Choroid plexus epithelial cell (primary cell): ENCODE measurements at regions not wholly inside any gene's neighbourhood (a gene's known extent, or its start where the extent isn't known, plus 50 kb on each side); places are given as distances from the start of the nearest gene placed in this dataset.

Experiments
- DNase-seq: peaks from one replicate; pipeline ENCODE4 v3.0.0-alpha.2; 2010; ENCODE audit warnings: low read depth
- H3K4me3 ChIP-seq: 2 replicates; pipeline ENCODE4 v1.5.1; 2011; ENCODE audit warnings: low read depth, mild to moderate bottlenecking, control low read depth, low read length, moderate library complexity
- TF ChIP-seq, protein P1 (sequence below): conservative IDR thresholded peaks from 2 replicates; pipeline ENCODE4 v1.5.1; 2011; ENCODE audit warnings: low read depth, mild to moderate bottlenecking, control low read depth, inconsistent platforms, low read length, moderate library complexity

DNA sequence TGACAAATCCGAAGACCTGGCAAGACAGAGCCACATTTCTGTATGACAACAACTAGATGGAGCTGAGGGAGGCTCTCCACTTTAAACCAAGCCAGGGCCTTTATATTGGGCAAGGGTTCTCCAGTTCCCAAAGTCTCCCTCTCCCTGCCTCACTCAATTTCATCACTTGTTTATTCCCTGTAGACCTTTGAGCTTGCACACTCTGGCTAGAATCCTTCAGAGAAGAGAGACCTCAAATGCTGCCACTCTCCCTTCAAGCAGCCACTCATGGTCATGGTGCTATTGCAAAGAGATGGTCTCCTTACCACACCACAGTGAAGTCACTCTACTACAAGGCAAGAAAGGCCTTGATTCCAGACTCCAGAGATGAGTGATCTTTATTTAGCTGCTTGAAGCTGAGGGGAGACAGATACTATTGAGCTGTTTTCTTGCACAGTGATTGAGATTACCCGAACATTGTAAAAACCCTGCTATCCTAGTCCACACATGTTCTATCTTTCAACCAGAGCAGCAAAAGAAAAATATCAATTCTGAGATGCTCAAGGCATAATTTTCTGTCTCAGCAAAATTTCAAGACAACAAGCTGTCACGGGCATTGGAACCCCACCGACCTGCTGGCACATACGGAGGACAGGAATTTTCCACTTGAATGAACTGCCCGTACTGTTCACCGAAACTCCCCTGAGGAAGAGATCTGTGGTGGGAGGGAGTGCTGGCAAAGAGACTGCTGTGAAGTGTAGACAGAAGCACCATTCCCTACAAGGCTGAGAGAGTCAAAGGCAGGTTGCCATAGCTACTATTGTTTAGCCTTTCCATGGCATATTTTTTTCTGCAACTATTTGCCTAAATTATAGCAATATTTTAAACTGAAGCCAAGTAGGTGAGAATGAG is 81.1 kb downstream of the CDO1 start:
- H3K4me3 ChIP-seq = no peak overlapping the region
- DNase-seq = no peak
- TF ChIP-seq, protein P1, sequence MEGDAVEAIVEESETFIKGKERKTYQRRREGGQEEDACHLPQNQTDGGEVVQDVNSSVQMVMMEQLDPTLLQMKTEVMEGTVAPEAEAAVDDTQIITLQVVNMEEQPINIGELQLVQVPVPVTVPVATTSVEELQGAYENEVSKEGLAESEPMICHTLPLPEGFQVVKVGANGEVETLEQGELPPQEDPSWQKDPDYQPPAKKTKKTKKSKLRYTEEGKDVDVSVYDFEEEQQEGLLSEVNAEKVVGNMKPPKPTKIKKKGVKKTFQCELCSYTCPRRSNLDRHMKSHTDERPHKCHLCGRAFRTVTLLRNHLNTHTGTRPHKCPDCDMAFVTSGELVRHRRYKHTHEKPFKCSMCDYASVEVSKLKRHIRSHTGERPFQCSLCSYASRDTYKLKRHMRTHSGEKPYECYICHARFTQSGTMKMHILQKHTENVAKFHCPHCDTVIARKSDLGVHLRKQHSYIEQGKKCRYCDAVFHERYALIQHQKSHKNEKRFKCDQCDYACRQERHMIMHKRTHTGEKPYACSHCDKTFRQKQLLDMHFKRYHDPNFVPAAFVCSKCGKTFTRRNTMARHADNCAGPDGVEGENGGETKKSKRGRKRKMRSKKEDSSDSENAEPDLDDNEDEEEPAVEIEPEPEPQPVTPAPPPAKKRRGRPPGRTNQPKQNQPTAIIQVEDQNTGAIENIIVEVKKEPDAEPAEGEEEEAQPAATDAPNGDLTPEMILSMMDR = no peak

DNA sequence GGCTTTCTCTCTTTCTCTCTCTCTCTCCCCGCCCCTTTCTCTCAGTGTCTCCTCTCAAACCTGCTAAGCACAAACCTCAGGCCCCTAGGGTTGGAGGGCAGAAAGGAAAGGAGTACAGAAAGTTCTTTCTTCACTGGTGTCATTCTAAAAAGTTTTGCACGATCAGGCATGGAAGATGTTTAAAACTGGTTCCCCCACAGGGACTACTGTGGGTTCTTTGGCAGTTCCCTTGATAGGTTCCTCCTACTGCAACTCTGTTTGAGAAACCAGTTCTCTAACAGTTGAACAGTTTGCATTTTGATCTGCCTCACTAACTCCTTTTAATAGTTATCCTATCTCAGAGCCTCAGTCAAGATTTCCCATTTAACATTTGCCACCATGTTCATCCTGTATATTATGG is 82.9 kb downstream of the CDO1 start:
- TF ChIP-seq, protein P1 = no peak
- H3K4me3 ChIP-seq = no peak overlapping the region
- DNase-seq = no peak

DNA sequence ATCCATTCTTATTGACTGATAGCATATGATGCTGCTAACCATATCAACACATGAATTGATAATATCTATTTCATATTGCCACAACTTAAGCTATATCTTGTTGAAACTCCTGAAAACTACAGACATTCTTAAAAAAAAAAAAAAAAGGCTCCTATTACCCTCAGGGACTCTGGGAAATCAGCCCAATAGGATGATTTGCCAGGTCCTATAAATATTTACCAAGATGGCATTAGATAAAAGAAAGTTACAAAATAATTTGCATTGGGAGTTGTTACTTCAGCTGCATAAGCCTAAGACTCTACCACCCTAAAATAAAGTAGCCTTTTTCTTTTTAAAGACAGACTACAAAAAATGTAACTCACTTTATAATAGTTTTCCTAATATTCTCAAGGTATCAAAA is 84.4 kb downstream of the CDO1 start:
- DNase-seq = no peak
- TF ChIP-seq, protein P1 = no peak
- H3K4me3 ChIP-seq = no peak overlapping the region

DNA sequence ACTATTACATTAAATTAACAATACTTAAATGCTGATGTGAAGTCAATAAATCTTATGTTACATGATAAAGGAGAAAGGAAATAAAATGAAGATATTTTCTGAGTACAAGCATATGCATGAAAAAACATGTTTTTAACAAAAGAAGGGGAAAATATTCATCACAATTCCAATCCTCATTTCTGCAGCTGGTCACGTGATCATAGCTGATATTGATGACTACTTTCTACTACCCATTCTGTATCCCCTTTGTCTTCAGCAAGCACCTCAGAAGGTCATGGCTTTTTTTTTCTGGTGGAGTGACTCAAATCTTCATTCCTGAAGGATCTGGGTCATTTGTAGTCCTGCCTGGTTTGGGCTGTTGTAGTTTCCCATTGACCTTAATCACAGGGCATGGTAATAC is 90.9 kb downstream of the CDO1 start:
- TF ChIP-seq, protein P1 = no peak
- no peak for DNase-seq

DNA sequence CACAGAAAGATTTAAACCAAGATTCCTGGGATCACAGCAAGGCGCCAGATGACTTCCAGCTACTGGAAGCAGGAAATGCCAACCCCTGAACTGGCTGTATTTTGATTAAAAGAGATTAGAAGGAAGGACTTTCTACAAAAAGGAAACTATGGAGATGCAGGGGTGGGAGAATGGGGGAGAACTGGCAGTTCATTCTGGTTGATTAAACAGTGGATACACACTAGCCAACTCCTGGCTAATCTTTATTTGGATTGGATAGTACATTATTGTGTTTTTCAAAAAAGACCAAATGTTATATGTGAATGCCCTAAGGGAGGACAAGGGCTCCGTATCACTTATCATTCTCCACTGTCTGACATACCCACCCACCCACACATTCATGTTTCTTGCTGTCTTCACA is 93.2 kb downstream of the CDO1 start:
- no peak overlapping the region for H3K4me3 ChIP-seq
- peak; percentile 2 for DNase-seq
- TF ChIP-seq, protein P1 = no peak

More for the DNA sequence above, 90.9 kb downstream of the CDO1 start:
- no peak overlapping the region for H3K4me3 ChIP-seq

DNA sequence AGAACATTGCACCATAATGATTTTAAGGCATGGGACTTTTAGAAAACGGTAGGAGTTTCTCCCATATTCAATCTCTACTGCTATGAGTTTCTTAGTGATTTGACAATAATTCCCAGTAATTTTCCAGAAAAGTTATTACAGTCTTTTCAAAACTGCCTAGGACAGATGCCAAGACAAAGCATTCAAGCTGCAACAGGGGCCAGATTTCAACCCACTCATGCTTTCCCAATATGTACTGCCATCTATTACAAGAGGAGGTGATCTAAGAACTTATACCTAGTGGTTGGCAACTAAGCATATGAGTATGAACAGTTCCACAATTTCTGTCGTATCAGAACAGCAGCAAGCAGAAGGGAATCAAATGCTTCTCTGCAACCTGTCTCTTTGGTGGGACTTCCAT is 95.1 kb upstream of the TMED7 start:
- DNase-seq = no peak
- TF ChIP-seq, protein P1 = no peak
- H3K4me3 ChIP-seq = no peak overlapping the region

DNA sequence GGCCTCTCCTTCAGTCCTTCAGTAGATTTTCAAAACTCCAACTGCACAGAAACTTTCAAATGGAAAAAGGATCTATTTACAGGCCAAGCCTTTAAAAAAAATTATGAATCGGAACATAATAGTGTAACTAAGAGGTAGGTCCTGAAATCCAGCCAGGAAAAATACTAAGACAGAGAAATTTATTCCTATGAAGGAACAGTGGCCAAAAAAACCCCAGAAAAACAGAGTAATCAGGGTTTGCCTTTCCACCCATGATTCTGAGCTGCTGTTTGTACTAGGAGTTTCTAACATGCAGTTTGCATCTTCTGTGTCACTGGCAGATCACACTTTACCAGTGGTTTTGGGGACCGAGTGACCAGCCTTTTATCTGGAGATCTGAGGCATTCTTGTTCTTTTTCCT is 93.1 kb upstream of the TMED7 start:
- no peak for DNase-seq
- H3K4me3 ChIP-seq = no peak overlapping the region
- TF ChIP-seq, protein P1 = no peak
